Cardiac muscle cell (in vitro differentiated cells and primary cell): ENCODE measurements at regions not wholly inside any gene's neighbourhood (a gene's known extent, or its start where the extent isn't known, plus 50 kb on each side); places are given as distances from the start of the nearest gene placed in this dataset.
"Not testable (repeated sequence)": the region's sequence is repeated elsewhere in the genome, so short reads cannot be mapped to it uniquely, and the experiment has no call there.

Experiments
- DNase-seq, 2 donors: peaks; one replicate each; pipeline versions ENCODE4 v3.0.0 to v3.0.0-alpha.2; 2010 to 2017; ENCODE audit warnings: low read depth in 1 of 2, low spot score in 1 of 2
- H3K27ac ChIP-seq: fragments of 200-600 bp; sonication (generic); 2 replicates; pipeline ENCODE4 v1.5.1; 2016
- H3K27me3 ChIP-seq: fragments of 200-600 bp; sonication (generic); 2 replicates; pipeline ENCODE4 v1.6.0; 2016; ENCODE audit warnings: control low read depth
- H3K36me3 ChIP-seq: fragments of 200-600 bp; sonication (generic); 2 replicates; pipeline ENCODE4 v1.5.1; 2016; ENCODE audit warnings: control low read depth
- H3K4me1 ChIP-seq: fragments of 200-600 bp; sonication (generic); 2 replicates; pipeline ENCODE4 v1.8.1; 2017; ENCODE audit warnings: low read depth, mild to moderate bottlenecking, mixed run types
- H3K4me3 ChIP-seq: fragments of 200-600 bp; sonication (generic); 2 replicates; pipeline ENCODE4 v1.5.1; 2016; ENCODE audit warnings: mild to moderate bottlenecking
- H3K9me3 ChIP-seq: fragments of 200-600 bp; sonication (generic); 2 replicates; pipeline ENCODE4 v1.5.1; 2017; ENCODE audit warnings: low read depth, mild to moderate bottlenecking, control low read depth
- TF ChIP-seq, protein P1 (sequence below): IDR thresholded peaks from 2 replicates; pipeline ENCODE4 v1.5.1; 2012; ENCODE audit warnings: low read depth, mild to moderate bottlenecking, low read length

DNA sequence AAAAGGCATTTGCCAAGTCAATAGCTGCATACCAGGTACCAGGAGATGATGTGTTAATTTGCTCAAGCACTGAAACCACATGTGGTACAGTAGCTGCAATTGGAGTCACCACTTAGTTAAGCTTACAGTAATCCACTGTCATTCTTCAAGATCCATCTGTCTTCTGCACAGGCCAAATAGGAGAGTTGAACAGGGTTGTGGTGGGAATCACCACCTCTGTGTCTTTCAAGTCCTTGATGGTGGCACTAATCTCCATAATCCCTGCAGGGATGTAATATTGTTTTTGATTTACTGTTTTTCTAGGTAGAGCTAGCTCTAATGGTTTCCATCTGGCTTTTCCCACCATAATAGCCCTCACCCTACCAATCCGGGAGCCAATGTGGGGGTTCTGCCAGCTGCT lies 91.9 kb downstream of the FCRL5 start:
- Histone ChIP-seq H3K36me3 (no peaks in the 10 kb centered on the region), H3K4me3 (no peak overlapping the region), H3K27ac (no peak overlapping the region), H3K4me1 (no peaks in the 10 kb centered on the region), H3K27me3 (no peaks in the 10 kb centered on the region), H3K9me3 (no peaks in the 10 kb centered on the region)
- TF ChIP-seq, protein P1, sequence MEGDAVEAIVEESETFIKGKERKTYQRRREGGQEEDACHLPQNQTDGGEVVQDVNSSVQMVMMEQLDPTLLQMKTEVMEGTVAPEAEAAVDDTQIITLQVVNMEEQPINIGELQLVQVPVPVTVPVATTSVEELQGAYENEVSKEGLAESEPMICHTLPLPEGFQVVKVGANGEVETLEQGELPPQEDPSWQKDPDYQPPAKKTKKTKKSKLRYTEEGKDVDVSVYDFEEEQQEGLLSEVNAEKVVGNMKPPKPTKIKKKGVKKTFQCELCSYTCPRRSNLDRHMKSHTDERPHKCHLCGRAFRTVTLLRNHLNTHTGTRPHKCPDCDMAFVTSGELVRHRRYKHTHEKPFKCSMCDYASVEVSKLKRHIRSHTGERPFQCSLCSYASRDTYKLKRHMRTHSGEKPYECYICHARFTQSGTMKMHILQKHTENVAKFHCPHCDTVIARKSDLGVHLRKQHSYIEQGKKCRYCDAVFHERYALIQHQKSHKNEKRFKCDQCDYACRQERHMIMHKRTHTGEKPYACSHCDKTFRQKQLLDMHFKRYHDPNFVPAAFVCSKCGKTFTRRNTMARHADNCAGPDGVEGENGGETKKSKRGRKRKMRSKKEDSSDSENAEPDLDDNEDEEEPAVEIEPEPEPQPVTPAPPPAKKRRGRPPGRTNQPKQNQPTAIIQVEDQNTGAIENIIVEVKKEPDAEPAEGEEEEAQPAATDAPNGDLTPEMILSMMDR: no peak
- DNase-seq: no peak

DNA sequence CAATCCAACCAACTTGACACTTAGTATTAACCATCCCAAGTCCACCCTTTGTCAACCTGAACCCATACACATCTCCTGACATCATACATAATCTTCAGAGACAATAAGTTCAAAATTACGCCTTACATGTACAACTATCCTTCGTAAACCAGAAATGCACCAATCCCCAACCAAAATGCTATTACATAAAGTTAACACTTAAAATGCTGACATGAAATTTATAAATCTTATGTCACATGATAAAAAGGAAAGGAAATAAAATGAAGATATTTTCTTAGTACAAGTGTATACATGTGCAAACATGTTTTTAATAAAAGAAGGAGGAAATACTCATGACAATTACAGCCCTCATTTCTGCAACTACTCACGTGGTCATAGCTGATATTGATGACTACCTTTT lies 95.0 kb downstream of the FCRL5 start:
- no peak overlapping the region for H3K4me3 ChIP-seq
- H3K4me1 ChIP-seq: no peaks in the 10 kb centered on the region
- no peak for DNase-seq
- H3K9me3 ChIP-seq: no peaks in the 10 kb centered on the region
- TF ChIP-seq, protein P1: no peak
- H3K27ac ChIP-seq: no peak overlapping the region
- H3K36me3 ChIP-seq: no peaks in the 10 kb centered on the region
- H3K27me3 ChIP-seq: no peaks in the 10 kb centered on the region

DNA sequence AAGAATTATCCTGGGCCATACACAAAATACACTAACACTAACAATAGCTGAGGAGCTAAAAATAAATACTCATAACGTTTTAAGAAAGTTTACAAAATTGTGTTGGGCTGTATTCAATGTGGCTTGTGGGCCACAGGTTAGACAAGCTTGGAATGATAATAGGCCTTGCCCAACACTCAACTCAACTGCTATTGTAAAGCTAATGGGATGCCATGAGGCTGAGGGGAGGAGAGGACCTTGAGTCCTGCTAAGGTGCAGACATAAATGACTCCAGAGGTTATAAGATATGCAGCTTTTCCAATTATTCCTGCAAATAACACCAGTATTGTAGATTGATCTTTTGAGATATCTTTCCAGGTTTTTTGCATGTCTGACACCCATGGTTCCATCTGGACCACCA lies 97.0 kb downstream of the FCRL5 start:
- Histone ChIP-seq H3K9me3 (no peaks in the 10 kb centered on the region), H3K27me3 (no peaks in the 10 kb centered on the region), H3K36me3 (no peaks in the 10 kb centered on the region), H3K4me3 (no peak overlapping the region), H3K27ac (no peak overlapping the region), H3K4me1 (no peaks in the 10 kb centered on the region)
- no peak for DNase-seq
- TF ChIP-seq, protein P1: no peak

DNA sequence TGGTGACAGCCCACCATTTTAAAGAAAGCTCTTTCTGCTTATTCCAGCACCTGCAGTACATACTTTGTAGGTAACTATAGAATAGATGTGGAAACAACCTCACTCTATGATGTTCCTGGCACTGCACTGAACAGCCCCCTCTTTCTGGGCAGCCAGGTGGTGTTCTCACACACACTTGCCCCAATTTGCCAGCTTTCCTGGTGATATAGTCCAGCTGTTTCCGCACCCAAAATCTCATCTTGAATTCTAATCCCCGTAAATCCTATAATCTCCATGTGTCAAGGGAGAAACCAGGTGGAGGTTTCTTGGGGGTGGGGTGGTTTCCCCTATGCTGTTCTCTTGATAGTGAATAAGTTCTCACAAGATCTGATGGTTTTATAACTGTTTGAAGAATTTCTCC lies 102.2 kb downstream of the FCRL5 start:
- H3K36me3 ChIP-seq: no peaks in the 10 kb centered on the region
- TF ChIP-seq, protein P1: no peak
- no peaks in the 10 kb centered on the region for H3K4me1 ChIP-seq
- H3K27ac ChIP-seq: no peak overlapping the region
- H3K4me3 ChIP-seq: no peak overlapping the region
- DNase-seq: no peak
- no peaks in the 10 kb centered on the region for H3K9me3 ChIP-seq
- H3K27me3 ChIP-seq: no peaks in the 10 kb centered on the region

DNA sequence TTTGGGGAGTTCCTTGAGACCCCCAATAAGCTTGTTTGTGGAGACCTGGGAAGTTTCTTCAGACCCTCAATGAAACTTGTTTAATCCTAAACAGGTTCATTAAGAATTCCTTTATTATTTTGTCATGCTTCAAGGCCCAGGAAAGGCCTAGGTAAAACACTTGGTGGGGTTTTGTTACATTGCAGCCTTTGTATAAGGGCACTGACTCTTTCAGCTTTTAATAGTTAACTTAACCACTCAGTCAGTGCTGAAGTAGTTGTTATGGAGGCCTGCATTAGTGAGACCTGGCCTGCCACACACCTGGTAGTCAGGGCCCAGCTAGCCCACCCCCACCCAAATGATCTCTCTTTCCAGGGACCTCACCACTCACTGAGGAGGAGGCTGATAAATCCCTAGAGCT lies 103.7 kb downstream of the FCRL5 start:
- peaks cover under 1% of the 10 kb centered on the region for H3K4me1 ChIP-seq
- H3K4me3 ChIP-seq: no peak overlapping the region
- no peaks in the 10 kb centered on the region for H3K36me3 ChIP-seq
- no peak for DNase-seq
- H3K9me3 ChIP-seq: no peaks in the 10 kb centered on the region
- TF ChIP-seq, protein P1: no peak
- no peak overlapping the region for H3K27ac ChIP-seq
- no peaks in the 10 kb centered on the region for H3K27me3 ChIP-seq

DNA sequence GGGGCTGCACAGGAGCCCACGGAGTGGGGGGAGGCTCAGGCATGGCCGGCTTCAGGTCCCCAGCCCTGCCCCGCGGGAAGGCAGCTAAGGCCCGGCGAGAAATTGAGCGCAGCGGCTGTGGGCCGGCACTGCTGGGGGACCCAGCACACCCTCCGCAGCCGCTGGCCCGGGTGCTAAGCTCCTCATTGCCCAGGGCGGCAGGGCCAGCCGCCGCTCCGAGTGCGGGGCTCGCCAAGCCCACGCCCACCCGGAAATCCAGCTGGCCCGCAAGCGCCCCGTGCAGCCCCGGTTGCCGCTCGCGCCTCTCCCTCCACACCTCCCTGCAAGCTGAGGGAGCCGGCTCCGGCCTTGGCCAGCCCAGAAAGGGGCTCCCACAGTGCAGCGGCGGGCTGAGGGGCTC lies 106.0 kb downstream of the FCRL5 start:
- DNase-seq, H3K4me3 ChIP-seq: not testable (repeated sequence)

DNA sequence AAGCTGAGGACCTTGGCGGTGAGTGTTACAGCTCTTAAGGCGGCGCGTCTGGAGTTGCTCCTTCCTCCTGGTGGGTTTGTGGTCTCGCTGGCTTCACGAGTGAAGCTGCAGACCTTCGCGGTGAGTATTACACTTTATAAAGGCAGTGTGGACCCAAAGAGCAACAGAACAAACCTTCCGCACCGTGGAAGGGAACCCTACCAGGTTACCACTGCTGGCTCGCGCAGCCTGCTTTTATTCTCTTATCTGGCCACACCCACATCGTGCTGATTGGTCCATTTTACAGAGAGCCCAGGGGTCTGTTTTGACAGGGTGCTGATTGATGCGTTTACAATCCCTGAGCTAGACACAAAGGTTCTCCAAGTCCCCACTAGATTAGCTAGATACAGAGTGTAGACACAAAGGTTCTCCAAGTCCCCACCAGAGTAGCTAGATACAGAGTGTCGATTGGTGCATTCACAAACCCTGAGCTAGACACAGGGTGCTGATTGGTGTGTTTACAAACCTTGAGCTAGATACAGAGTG lies 106.6 kb downstream of the FCRL5 start:
- H3K4me3 ChIP-seq, DNase-seq, H3K4me1 ChIP-seq, H3K27ac ChIP-seq, H3K36me3 ChIP-seq, H3K27me3 ChIP-seq, H3K9me3 ChIP-seq: not testable (repeated sequence)

More for the DNA sequence above, 106.0 kb downstream of the FCRL5 start:
- H3K27me3 ChIP-seq, H3K27ac ChIP-seq, H3K36me3 ChIP-seq, H3K9me3 ChIP-seq, H3K4me1 ChIP-seq: not testable (repeated sequence)
